Heart right ventricle (tissue), 16 donors: ENCODE measurements at regions not wholly inside any gene's neighbourhood (a gene's known extent, or its start where the extent isn't known, plus 50 kb on each side); places are given as distances from the start of the nearest gene placed in this dataset.

Source experiments
- ATAC-seq, 8 donors: fragments of 200-7000 bp; cut with Tn5 transposase; one replicate each; pipeline ENCODE4 v1.9.1; 2020; ENCODE audit warnings: mild to moderate bottlenecking in 8 of 8, moderate library complexity in 8 of 8, moderate number of reproducible peaks in 1 of 8
- DNase-seq, 2 donors: peaks; one replicate each; pipeline ENCODE4 v3.0.0-alpha.2; 2020
- H3K27ac ChIP-seq, 10 donors: fragments of 200-600 bp; sonication (generic) in 2 of 10; one replicate each; pipeline versions ENCODE4 v1.5.0 to v1.8.0; 2020 to 2022; ENCODE audit warnings: mild to moderate bottlenecking in 3 of 10
- H3K27me3 ChIP-seq, 7 donors: fragments of 200-600 bp; one replicate each; pipeline ENCODE4 v1.8.0; 2021 to 2022; ENCODE audit warnings: mild to moderate bottlenecking in 2 of 7
- H3K36me3 ChIP-seq, 9 donors: fragments of 200-600 bp; sonication (generic) in 1 of 9; one replicate each; pipeline versions ENCODE4 v1.5.0 to v1.8.0; 2020 to 2022; ENCODE audit warnings: mild to moderate bottlenecking in 2 of 9
- H3K4me1 ChIP-seq, 9 donors: fragments of 200-600 bp; sonication (generic) in 1 of 9; one replicate each; pipeline versions ENCODE4 v1.5.0 to v1.8.0; 2020 to 2022; ENCODE audit warnings: mild to moderate bottlenecking in 4 of 9
- H3K4me3 ChIP-seq, 10 donors: fragments of 200-600 bp; sonication (generic) in 2 of 10; one replicate each; pipeline versions ENCODE4 v1.5.0 to v1.8.0; 2020 to 2022; ENCODE audit warnings: mild to moderate bottlenecking in 7 of 10, moderate library complexity in 2 of 10
- H3K9me3 ChIP-seq, 11 donors: fragments of 200-600 bp in 10 of 11; sonication (generic) in 2 of 11; one replicate each; pipeline versions ENCODE4 v1.5.0 to v1.8.0; 2013 to 2022; ENCODE audit warnings: mild to moderate bottlenecking in 2 of 11, control low read depth in 1 of 11, moderate library complexity in 1 of 11
- CTCF ChIP-seq, 9 donors: fragments of 200-600 bp; sonication (generic) in 2 of 9; IDR thresholded peaks; one replicate each; pipeline versions ENCODE4 v1.5.0 to v1.8.0; 2021 to 2022; ENCODE audit warnings: antibody characterized with exemption in 9 of 9, mild to moderate bottlenecking in 5 of 9, moderate library complexity in 1 of 9
- WGBS, 2 donors: extraction: QIAGEN DNeasy Blood & Tissue Kit; methylation state at CpG; one replicate each; pipeline ENCODE4 v1.1.7; 2013; ENCODE audit warnings: inconsistent platforms in 1 of 2; 5-methylcytosine and 5-hydroxymethylcytosine counted together
- intact Hi-C, 10 donors: fragments of 100-400 bp; cut with DNase I; formaldehyde crosslinking; loops; one replicate each; pipeline versions ENCODE4 v1.11.1 to v1.14.2; 2022
- donor health status: Arrhythmogenic right ventricular cardiomyopathy.
- donor health status: ischemic (EF 13 %, LVEDD 7.1; RV severe dilation, severe dysfunction).
- donor health status: healthy with polysubstance abuse.
- donor health status: DM: no; HTN: yes; CAD: no.
- donor health status: DM: no; HTN: no; CAD: no.
- donor health status: ischemic (EF 25% LVEDD 6.9; RV normal size, moderate dysfunction).
- donor health status: ischemic (EF 25% LVEDD 5.7; RV mildly dilated, moderate dysfunction).
- donor health status: healthy.
- donor health status: DM: yes; HTN: yes; CAD: no.
- donor health status: Ischemic cardiomyopathy.
- donor health status: ischemic (EF 35%, LVEDD 5.7; RV mildly dilated, moderate dysfunction).
- donor health status: nonischemic (EF 11% LVEDD 7.7; RV severe dilation, severe dysfunction).
- donor health status: DM: yes; HTN: yes; CAD: no.
- donor health status: PGD.
- donor health status: ischemic (EF 29% LVEDD 5.4; RV normal size, mild dysfunction).
- donor health status: nonischemic (EF 23%, LVEDD 6.1; RV moderate dilation, normal function).

- no peak for DNase-seq
- Histone ChIP-seq H3K27me3 (no peaks in the 10 kb centered on the region), H3K4me3 (no peak overlapping the region), H3K27ac (no peak overlapping the region), H3K4me1 (no peaks in the 10 kb centered on the region), H3K36me3 (no peaks in the 10 kb centered on the region), H3K9me3 (no peaks in the 10 kb centered on the region)
- TF ChIP-seq CTCF (IDR thresholded peaks at IDR 0.05), result no peak
- intact Hi-C loops, result loop anchor here in 1 of 10 donors (5.0 kb wide), 1 partner anchor 51 kb away; no protein-coding TSS in a partner anchor
- ATAC-seq, result no peak
These were observed 1106.9 kb downstream of the TMTC2 start for GRCh38 chr12:83793616-83794015.

- ATAC-seq, result no peak
- no peak overlapping the region for H3K27ac ChIP-seq
- WGBS, 2 donors, result 75 to 79% methylated on average over 7 of the region's 7 CpGs
- H3K9me3 ChIP-seq, result no peaks in the 10 kb centered on the region
- no peak for TF ChIP-seq CTCF (IDR thresholded peaks at IDR 0.05)
- H3K4me1 ChIP-seq, result no peaks in the 10 kb centered on the region
- H3K27me3 ChIP-seq, result no peaks in the 10 kb centered on the region
- no peaks in the 10 kb centered on the region for H3K36me3 ChIP-seq
- intact Hi-C loops, result no loop called here
- H3K4me3 ChIP-seq, result no peak overlapping the region
- no peak for DNase-seq
These were observed 1097.7 kb downstream of the TMTC2 start for GRCh38 chr12:83784298-83784890.

- intact Hi-C loops, result no loop called here
- no peaks in the 10 kb centered on the region for H3K27me3 ChIP-seq
- DNase-seq (no peak), ATAC-seq (no peak)
- TF ChIP-seq CTCF (IDR thresholded peaks at IDR 0.05), result no peak
- H3K9me3 ChIP-seq, result peaks cover 0 to 10% (median 0%) of the 10 kb centered on the region in 11 donors
- no peak overlapping the region for H3K4me3 ChIP-seq
- no peaks in the 10 kb centered on the region for H3K36me3 ChIP-seq
- no peak overlapping the region for H3K27ac ChIP-seq
- 69 to 88% methylated on average over 2 of the region's 2 CpGs for WGBS, 2 donors
- no peaks in the 10 kb centered on the region for H3K4me1 ChIP-seq
These were observed 1092.8 kb downstream of the TMTC2 start for GRCh38 chr12:83779526-83779925.

- H3K27me3 ChIP-seq, result no peaks in the 10 kb centered on the region
- peaks cover 0 to 22% (median 12%) of the 10 kb centered on the region in 11 donors for H3K9me3 ChIP-seq
- H3K36me3 ChIP-seq, result no peaks in the 10 kb centered on the region
- ATAC-seq, result no peak
- H3K4me3 ChIP-seq, result no peak overlapping the region
- intact Hi-C loops, result no loop called here
- WGBS, 2 donors, result 86 to 94% methylated on average over 3 of the region's 3 CpGs
- TF ChIP-seq CTCF (IDR thresholded peaks at IDR 0.05), result no peak
- no peak for DNase-seq
- no peaks in the 10 kb centered on the region for H3K4me1 ChIP-seq
- no peak overlapping the region for H3K27ac ChIP-seq
These were observed 1082.4 kb downstream of the TMTC2 start for GRCh38 chr12:83769151-83769550.
